Bronchial epithelial cell (primary cell): ENCODE measurements at regions not wholly inside any gene's neighbourhood (a gene's known extent, or its start where the extent isn't known, plus 50 kb on each side); places are given as distances from the start of the nearest gene placed in this dataset.

Source experiments
- DNase-seq: peaks from one replicate; pipeline ENCODE4 v3.0.0-alpha.2; 2010; ENCODE audit warnings: low read depth
- FAIRE-seq: peaks from 2 replicates; lab custom pipeline; 2011; peaks lifted over from hg19 to GRCh38; lab: Jason Lieb, UNC
- H3K27me3 ChIP-seq: 2 replicates; pipeline ENCODE4 v1.5.1; 2011; ENCODE audit warnings: low read length; ENCODE audit not compliant: control insufficient read depth, insufficient read depth
- H3K36me3 ChIP-seq: 2 replicates; pipeline ENCODE4 v1.5.1; 2011; ENCODE audit warnings: low read length; ENCODE audit not compliant: control insufficient read depth, insufficient read depth
- H3K4me3 ChIP-seq: 2 replicates; pipeline ENCODE4 v1.5.1; 2011; ENCODE audit warnings: mild to moderate bottlenecking, low read depth, low read length, control low read depth
- TF ChIP-seq, protein P1 (sequence below): IDR thresholded peaks from 2 replicates; pipeline ENCODE4 v1.5.1; 2011; ENCODE audit warnings: mild to moderate bottlenecking, moderate library complexity, low read length, control low read depth, inconsistent platforms; ENCODE audit not compliant: insufficient read depth, severe bottlenecking

DNA sequence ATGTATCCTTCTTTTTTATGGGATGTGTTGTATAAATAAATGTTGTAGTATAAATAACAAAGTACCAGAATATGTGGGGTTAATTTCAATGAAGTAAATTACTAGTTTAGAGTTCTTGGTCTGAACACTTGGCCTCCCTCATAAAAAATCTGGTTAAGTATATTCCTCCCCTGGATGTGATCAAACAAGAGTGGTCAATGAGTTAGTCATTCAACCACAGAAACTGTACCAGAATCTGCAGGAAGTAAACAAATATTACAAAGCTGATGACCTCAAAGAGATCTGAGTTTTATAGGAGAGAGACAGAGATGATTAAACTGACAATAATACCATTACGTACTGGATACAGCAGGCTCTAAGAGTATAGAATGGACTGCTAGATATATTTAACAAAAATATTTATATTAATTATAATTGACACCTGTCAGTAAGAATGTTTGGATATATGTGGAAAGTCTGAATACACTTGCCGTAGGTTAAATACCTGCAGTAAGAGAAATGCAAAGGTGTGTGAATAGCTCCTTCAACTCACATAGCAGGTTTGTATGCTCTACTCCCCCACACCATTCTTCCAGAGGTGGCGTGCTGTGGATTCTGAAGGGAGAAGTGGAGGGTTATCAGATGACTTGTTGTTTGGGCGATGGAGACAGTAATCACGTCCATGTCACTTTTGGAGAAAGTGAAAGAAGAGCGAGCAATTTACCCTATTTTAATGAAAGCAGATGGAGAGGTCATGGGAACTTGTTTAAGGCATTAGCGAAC, 108.3 kb upstream of the LRATD1 start:
- FAIRE-seq (no peak), DNase-seq (peak; percentile 96)
- no peaks in the 10 kb centered on the region for H3K27me3 ChIP-seq
- H3K36me3 ChIP-seq = no peaks in the 10 kb centered on the region
- no peak overlapping the region for H3K4me3 ChIP-seq
- TF ChIP-seq, protein P1, sequence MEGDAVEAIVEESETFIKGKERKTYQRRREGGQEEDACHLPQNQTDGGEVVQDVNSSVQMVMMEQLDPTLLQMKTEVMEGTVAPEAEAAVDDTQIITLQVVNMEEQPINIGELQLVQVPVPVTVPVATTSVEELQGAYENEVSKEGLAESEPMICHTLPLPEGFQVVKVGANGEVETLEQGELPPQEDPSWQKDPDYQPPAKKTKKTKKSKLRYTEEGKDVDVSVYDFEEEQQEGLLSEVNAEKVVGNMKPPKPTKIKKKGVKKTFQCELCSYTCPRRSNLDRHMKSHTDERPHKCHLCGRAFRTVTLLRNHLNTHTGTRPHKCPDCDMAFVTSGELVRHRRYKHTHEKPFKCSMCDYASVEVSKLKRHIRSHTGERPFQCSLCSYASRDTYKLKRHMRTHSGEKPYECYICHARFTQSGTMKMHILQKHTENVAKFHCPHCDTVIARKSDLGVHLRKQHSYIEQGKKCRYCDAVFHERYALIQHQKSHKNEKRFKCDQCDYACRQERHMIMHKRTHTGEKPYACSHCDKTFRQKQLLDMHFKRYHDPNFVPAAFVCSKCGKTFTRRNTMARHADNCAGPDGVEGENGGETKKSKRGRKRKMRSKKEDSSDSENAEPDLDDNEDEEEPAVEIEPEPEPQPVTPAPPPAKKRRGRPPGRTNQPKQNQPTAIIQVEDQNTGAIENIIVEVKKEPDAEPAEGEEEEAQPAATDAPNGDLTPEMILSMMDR = no peak

DNA sequence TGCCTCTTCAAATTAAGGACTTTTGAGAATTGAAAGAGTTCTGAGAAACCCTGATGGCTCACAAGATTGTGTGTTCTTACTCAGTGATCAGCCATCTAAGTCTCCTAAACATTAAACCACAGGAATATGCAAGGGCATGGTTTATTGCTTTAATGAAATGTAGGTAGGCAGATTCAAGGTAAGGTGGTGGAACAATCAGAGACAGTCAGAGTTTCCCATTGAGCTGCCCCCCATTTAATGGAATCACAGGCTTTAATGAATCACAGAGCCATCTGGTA, 107.8 kb upstream of the LRATD1 start:
- FAIRE-seq (no peak), DNase-seq (peak; percentile 44)
- no peak overlapping the region for H3K4me3 ChIP-seq
- H3K36me3 ChIP-seq = no peaks in the 10 kb centered on the region
- no peaks in the 10 kb centered on the region for H3K27me3 ChIP-seq
- TF ChIP-seq, protein P1 = no peak

DNA sequence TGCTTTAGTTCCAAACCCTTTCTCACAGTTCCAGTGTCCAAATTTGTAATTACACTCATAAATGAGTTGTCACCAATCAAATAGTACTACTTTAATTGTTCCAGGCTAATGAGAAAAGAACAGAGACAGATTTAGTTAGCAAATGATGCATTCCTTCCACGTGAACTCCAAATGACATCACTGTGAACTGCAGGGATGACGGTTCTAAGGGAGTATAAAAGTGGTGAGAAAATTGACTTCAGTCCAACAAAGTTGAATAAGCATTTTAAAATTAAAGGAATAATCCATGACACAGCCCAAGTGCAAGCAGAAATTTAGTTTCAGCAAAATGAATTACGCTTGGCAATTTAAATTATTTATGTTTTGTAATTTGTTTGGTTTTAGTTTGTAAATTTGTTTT, 102.0 kb upstream of the LRATD1 start:
- Histone ChIP-seq H3K27me3 (no peaks in the 10 kb centered on the region), H3K36me3 (no peaks in the 10 kb centered on the region), H3K4me3 (no peak overlapping the region)
- FAIRE-seq (no peak), DNase-seq (peak; percentile 57)
- TF ChIP-seq, protein P1 = no peak

DNA sequence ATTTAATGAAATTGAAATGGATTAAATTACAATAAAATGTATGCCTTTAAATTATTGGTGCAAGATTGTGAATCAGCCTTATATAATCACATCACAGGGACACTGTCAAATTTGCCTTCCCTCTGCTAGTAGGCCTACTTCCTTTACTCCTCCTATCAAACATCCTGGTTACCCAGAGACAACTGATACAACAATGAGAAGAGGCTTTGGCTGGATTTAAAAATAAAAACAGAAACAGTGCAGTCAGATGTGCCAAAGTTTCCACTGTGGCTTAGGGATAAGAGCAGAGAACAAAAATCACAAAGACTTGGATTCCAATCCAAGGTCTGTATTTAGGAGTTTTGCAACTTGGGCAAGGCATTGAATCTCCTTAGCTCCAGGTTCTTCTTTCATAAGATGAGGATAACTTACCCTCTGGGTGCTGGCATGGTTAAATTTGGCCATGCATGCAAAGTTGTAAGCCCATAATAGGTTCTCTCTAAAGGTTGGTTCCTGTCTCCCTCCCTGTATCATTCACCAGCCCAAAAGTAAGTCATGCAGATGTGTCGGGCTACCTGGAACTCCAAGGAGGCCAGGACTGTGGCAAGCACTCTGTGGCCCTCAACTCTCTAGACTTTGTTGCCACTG, 99.3 kb upstream of the LRATD1 start:
- H3K36me3 ChIP-seq = no peaks in the 10 kb centered on the region
- no peak for FAIRE-seq

DNA sequence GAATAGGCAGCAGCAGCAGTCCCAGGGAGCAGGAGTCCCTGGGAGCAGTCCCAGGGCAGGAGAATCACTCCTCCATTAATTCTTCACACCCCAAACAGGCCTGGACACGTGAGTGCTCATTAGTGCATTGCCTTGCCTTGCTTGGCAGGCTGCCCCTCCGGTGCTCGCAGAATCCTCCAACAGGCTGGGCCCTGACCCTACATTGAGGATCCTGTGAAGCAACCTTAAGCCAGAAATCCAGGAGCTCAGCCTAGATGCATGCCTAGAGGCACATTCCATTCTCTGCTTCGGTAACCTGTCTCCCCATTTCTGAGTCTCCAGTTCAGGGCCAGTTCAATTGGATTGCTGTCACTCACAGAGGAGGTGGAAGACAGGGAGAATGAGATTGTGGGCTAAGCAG, 97.4 kb upstream of the LRATD1 start:
- no peaks in the 10 kb centered on the region for H3K36me3 ChIP-seq
- FAIRE-seq (peak; percentile 50), DNase-seq (peak; percentile 97)
- TF ChIP-seq, protein P1 = no peak
- no peak overlapping the region for H3K4me3 ChIP-seq
- H3K27me3 ChIP-seq = no peaks in the 10 kb centered on the region

More for the DNA sequence above, 99.3 kb upstream of the LRATD1 start:
- H3K27me3 ChIP-seq = no peaks in the 10 kb centered on the region
- DNase-seq = no peak
- no peak overlapping the region for H3K4me3 ChIP-seq
- TF ChIP-seq, protein P1 = no peak
